Panc1 (cell line): ENCODE measurements at regions not wholly inside any gene's neighbourhood (a gene's known extent, or its start where the extent isn't known, plus 50 kb on each side); places are given as distances from the start of the nearest gene placed in this dataset.

Experiments used
- ATAC-seq: fragments of 200-7000 bp; cut with Tn5 transposase; 2 replicates; pipeline ENCODE4 v1.9.1; 2020; ENCODE audit warnings: mild to moderate bottlenecking, moderate library complexity
- BruUV-seq: library from RNA; stranded (reverse); fragments of 400-500 nt; replicated peaks from 2 replicates; lab custom pipeline; 2021; lab: Mats Ljungman, UMichigan
- CTCF ChIA-PET: fragments of 300-600 bp; sonication (Branson Sonifier 250); formaldehyde crosslinking; loops from one replicate; lab custom pipeline; 2022; ENCODE audit warnings: antibody characterized with exemption; lab: Charles Lee
- POLR2A ChIA-PET: fragments of 300-600 bp; sonication (Branson Sonifier 250); formaldehyde crosslinking; loops from one replicate; lab custom pipeline; 2022; ENCODE audit warnings: antibody characterized with exemption; lab: Charles Lee
- DNase-seq: peaks from one replicate; pipeline ENCODE4 v3.0.0-alpha.2; 2010; ENCODE audit warnings: low read depth, low spot score
- H3K27ac ChIP-seq: 2 replicates; pipeline ENCODE4 v1.5.1; 2011; ENCODE audit warnings: mild to moderate bottlenecking, low read length, inconsistent platforms
- H3K27me3 ChIP-seq: fragments of 200-500 bp; sonication (Bioruptor generic); 2 replicates; pipeline ENCODE4 v1.6.0; 2014; ENCODE audit warnings: low read length, inconsistent platforms; ENCODE audit not compliant: control insufficient read depth, insufficient read depth
- H3K36me3 ChIP-seq: fragments of 200-500 bp; sonication (Bioruptor generic); 2 replicates; pipeline ENCODE4 v1.5.1; 2014; ENCODE audit warnings: inconsistent platforms, mild to moderate bottlenecking, low read length, moderate library complexity; ENCODE audit not compliant: control insufficient read depth, insufficient read depth
- H3K4me1 ChIP-seq: 2 replicates; pipeline ENCODE4 v1.5.1; 2011; ENCODE audit warnings: inconsistent platforms, mild to moderate bottlenecking, low read length, moderate library complexity; ENCODE audit not compliant: control insufficient read depth, insufficient read depth
- H3K4me3 ChIP-seq, 2 experiments: 2 replicates each; pipeline ENCODE4 v1.5.1; 2011 to 2012; ENCODE audit warnings: low read depth in 2 of 2, low read length in 2 of 2, mild to moderate bottlenecking in 2 of 2, inconsistent platforms in 1 of 2, moderate library complexity in 1 of 2
- H3K9me3 ChIP-seq: fragments of 200-500 bp; sonication (Bioruptor generic); 2 replicates; pipeline ENCODE4 v1.5.1; 2014; ENCODE audit warnings: low read depth, mild to moderate bottlenecking, inconsistent platforms, low read length, moderate library complexity; ENCODE audit not compliant: control insufficient read depth, insufficient read depth
- CTCF ChIP-seq: fragments of 450-650 bp; IDR thresholded peaks from 2 replicates; pipeline ENCODE4 v1.5.1; 2017; ENCODE audit warnings: mild to moderate bottlenecking
- POLR2AphosphoS5 ChIP-seq: IDR thresholded peaks from 2 replicates; pipeline ENCODE4 v1.6.1; 2012; ENCODE audit warnings: mild to moderate bottlenecking, low read depth, low read length, moderate library complexity
- REST ChIP-seq, 2 experiments: IDR thresholded peaks; 2 replicates each; pipeline ENCODE4 v1.6.1; 2011 to 2012; ENCODE audit warnings: low read depth in 2 of 2, control low read depth in 1 of 2, low read length in 1 of 2, mild to moderate bottlenecking in 1 of 2, moderate library complexity in 1 of 2; ENCODE audit not compliant: insufficient read depth in 1 of 2
- SIN3A ChIP-seq: IDR thresholded peaks from 2 replicates; pipeline ENCODE4 v1.6.1; 2012; ENCODE audit warnings: low read depth, mild to moderate bottlenecking, low read length, moderate library complexity, borderline replicate concordance; ENCODE audit not compliant: insufficient read depth
- TCF7L2 ChIP-seq: IDR thresholded peaks from 2 replicates; pipeline ENCODE4 v1.6.1; 2011; ENCODE audit warnings: mild to moderate bottlenecking, low read depth, low read length, inconsistent platforms
- in situ Hi-C: cut with HindIII; loops from 2 replicates; pipeline ENCODE4 v1.10.0; 2016; ENCODE audit warnings: low sequenced_read_pairs, low pct_unique_long_range_greater_than_20kb
- intact Hi-C: fragments of 100-400 bp; cut with micrococcal nuclease; formaldehyde crosslinking; loops from one replicate; pipeline ENCODE4 v1.10.0; 2022; ENCODE audit not compliant: unreplicated experiment

- no TSS peak for BruUV-seq
- intact Hi-C loops: no loop called here
Observed at GRCh38 chr1:194474701-194475100, 1288.3 kb upstream of the B3GALT2 start.

GRCh38 chr1:194473766-194474165 is 1287.4 kb upstream of the B3GALT2 start:
- Histone ChIP-seq H3K36me3 (no peaks in the 10 kb centered on the region), H3K27me3 (no peaks in the 10 kb centered on the region), H3K9me3 (no peaks in the 10 kb centered on the region), H3K4me1 (no peaks in the 10 kb centered on the region), H3K27ac (no peak overlapping the region), H3K4me3 (no peak overlapping the region)
- no TSS peak for BruUV-seq
- ChIA-PET POLR2A (no interaction called here), CTCF (no interaction called here)
- ATAC-seq (no peak), DNase-seq (no peak)
- intact Hi-C loops: no loop called here
- no peak for TF ChIP-seq POLR2AphosphoS5
- no peak for TF ChIP-seq TCF7L2
- no peak for TF ChIP-seq REST (IDR thresholded peaks at IDR 0.05; ENCODE audit: insufficient read depth in 1 of 2, low read depth in 2 of 2, low read length in 1 of 2)
- no peak for TF ChIP-seq CTCF
- TF ChIP-seq SIN3A: no peak
- in situ Hi-C loops: no loop called here

More at GRCh38 chr1:194474701-194475100, 1288.3 kb upstream of the B3GALT2 start:
- in situ Hi-C loops: no loop called here
- Histone ChIP-seq H3K9me3 (no peaks in the 10 kb centered on the region), H3K27ac (no peak overlapping the region), H3K36me3 (no peaks in the 10 kb centered on the region), H3K4me3 (no peak overlapping the region), H3K27me3 (no peaks in the 10 kb centered on the region), H3K4me1 (no peaks in the 10 kb centered on the region)
- ATAC-seq (no peak), DNase-seq (no peak)
- ChIA-PET CTCF (no interaction called here), POLR2A (no interaction called here)
- no peak for TF ChIP-seq CTCF

- no TSS peak for BruUV-seq
- no peak overlapping the region for H3K27ac ChIP-seq
- no peaks in the 10 kb centered on the region for H3K9me3 ChIP-seq
- H3K4me3 ChIP-seq: no peak overlapping the region
- intact Hi-C loops: no loop called here
- ChIA-PET POLR2A (no interaction called here), CTCF (no interaction called here)
- H3K4me1 ChIP-seq: no peaks in the 10 kb centered on the region
- H3K36me3 ChIP-seq: no peaks in the 10 kb centered on the region
- no peak for ATAC-seq
- H3K27me3 ChIP-seq: no peaks in the 10 kb centered on the region
- DNase-seq: no peak
- in situ Hi-C loops: no loop called here
- TF ChIP-seq CTCF (no peak), REST (IDR thresholded peaks at IDR 0.05; ENCODE audit: insufficient read depth in 1 of 2, low read depth in 2 of 2, low read length in 1 of 2) (no peak), SIN3A (no peak), TCF7L2 (no peak), POLR2AphosphoS5 (no peak)
Observed at GRCh38 chr1:194469282-194469681, 1282.9 kb upstream of the B3GALT2 start.
